H9 (cell line): ENCODE measurements at regions not wholly inside any gene's neighbourhood (a gene's known extent, or its start where the extent isn't known, plus 50 kb on each side); places are given as distances from the start of the nearest gene placed in this dataset.

ENCODE experiments used
- DNase-seq: peaks from one replicate; pipeline ENCODE4 v3.0.0-alpha.2; 2017
- H2AFZ ChIP-seq: one replicate; pipeline ENCODE4 v1.6.1; 2013; ENCODE audit warnings: mild to moderate bottlenecking, low read length, control low read depth, moderate library complexity
- H2AK5ac ChIP-seq: 2 replicates; pipeline ENCODE4 v1.6.1; 2013; ENCODE audit warnings: low read length, control low read depth, mixed read lengths; ENCODE audit not compliant: insufficient read length
- H2BK120ac ChIP-seq: one replicate; pipeline ENCODE4 v1.6.1; 2013; ENCODE audit warnings: low read depth, mild to moderate bottlenecking, low read length, control low read depth, inconsistent platforms; ENCODE audit not compliant: poor library complexity, severe bottlenecking
- H2BK12ac ChIP-seq: 2 replicates; pipeline ENCODE4 v1.6.1; 2013; ENCODE audit warnings: low read length, control low read depth, mixed read lengths, low read depth; ENCODE audit not compliant: insufficient read length
- H2BK15ac ChIP-seq: 2 replicates; pipeline ENCODE4 v1.6.1; 2013; ENCODE audit warnings: low read depth, low read length, control low read depth
- H2BK20ac ChIP-seq: one replicate; pipeline ENCODE4 v1.6.1; 2013; ENCODE audit warnings: low read depth, mild to moderate bottlenecking, low read length, control low read depth, inconsistent platforms; ENCODE audit not compliant: poor library complexity, severe bottlenecking
- H2BK5ac ChIP-seq: 2 replicates; pipeline ENCODE4 v1.6.1; 2013; ENCODE audit warnings: low read length, control low read depth, mixed read lengths; ENCODE audit not compliant: insufficient read length
- H3K14ac ChIP-seq: 2 replicates; pipeline ENCODE4 v1.6.1; 2013; ENCODE audit warnings: low read length, control low read depth; ENCODE audit not compliant: insufficient read depth
- H3K18ac ChIP-seq: 2 replicates; pipeline ENCODE4 v1.6.1; 2013; ENCODE audit warnings: low read depth, mild to moderate bottlenecking, mixed read lengths, low read length, control low read depth; ENCODE audit not compliant: insufficient read length
- H3K23ac ChIP-seq: 2 replicates; pipeline ENCODE4 v1.6.1; 2013; ENCODE audit warnings: low read length, control low read depth, mixed read lengths, low read depth; ENCODE audit not compliant: insufficient read length
- H3K23me2 ChIP-seq: 2 replicates; pipeline ENCODE4 v1.6.1; 2013; ENCODE audit warnings: low read depth, mild to moderate bottlenecking, mixed read lengths, low read length, control low read depth; ENCODE audit not compliant: insufficient read length, poor library complexity, severe bottlenecking
- H3K27ac ChIP-seq: 2 replicates; pipeline ENCODE4 v1.5.1; 2013; ENCODE audit warnings: low read length, control low read depth, mixed read lengths, low read depth; ENCODE audit not compliant: insufficient read length
- H3K27me3 ChIP-seq: 2 replicates; pipeline ENCODE4 v1.6.1; 2013; ENCODE audit warnings: low read length, control low read depth, inconsistent platforms; ENCODE audit not compliant: insufficient read depth
- H3K4ac ChIP-seq: 2 replicates; pipeline ENCODE4 v1.6.1; 2013; ENCODE audit warnings: low read depth, mild to moderate bottlenecking, control low read depth, inconsistent platforms, low read length, moderate library complexity
- H3K4me1 ChIP-seq: 2 replicates; pipeline ENCODE4 v1.6.1; 2013; ENCODE audit warnings: low read length, control low read depth, inconsistent platforms; ENCODE audit not compliant: insufficient read depth
- H3K4me2 ChIP-seq: 2 replicates; pipeline ENCODE4 v1.6.1; 2013; ENCODE audit warnings: low read length, control low read depth, mixed read lengths; ENCODE audit not compliant: insufficient read length, insufficient read depth
- H3K56ac ChIP-seq: 2 replicates; pipeline ENCODE4 v1.6.1; 2013; ENCODE audit warnings: low read depth, mild to moderate bottlenecking, mixed read lengths, low read length, control low read depth; ENCODE audit not compliant: insufficient read length
- H3K79me1 ChIP-seq: 2 replicates; pipeline ENCODE4 v1.6.1; 2013; ENCODE audit warnings: low read depth, mild to moderate bottlenecking, moderate library complexity, low read length, control low read depth, inconsistent platforms; ENCODE audit not compliant: insufficient read depth, poor library complexity, severe bottlenecking
- H3K79me2 ChIP-seq: 2 replicates; pipeline ENCODE4 v1.6.1; 2013; ENCODE audit warnings: low read length, control low read depth, inconsistent platforms; ENCODE audit not compliant: insufficient read depth
- H3K9ac ChIP-seq: 2 replicates; pipeline ENCODE4 v1.6.1; 2013; ENCODE audit warnings: low read length, control low read depth, mixed read lengths; ENCODE audit not compliant: insufficient read length; ENCODE audit errors: extremely low read depth
- H3K9me3 ChIP-seq: one replicate; pipeline ENCODE4 v1.6.1; 2013; ENCODE audit warnings: low read depth, low read length, inconsistent platforms; ENCODE audit not compliant: control insufficient read depth
- H3T11ph ChIP-seq: one replicate; pipeline ENCODE4 v1.6.1; 2013; ENCODE audit warnings: mild to moderate bottlenecking, low read length, control low read depth, inconsistent platforms
- H4K20me1 ChIP-seq: one replicate; pipeline ENCODE4 v1.6.1; 2013; ENCODE audit not compliant: control insufficient read depth, insufficient read length, insufficient read depth
- H4K5ac ChIP-seq: 2 replicates; pipeline ENCODE4 v1.6.1; 2013; ENCODE audit warnings: low read depth, mild to moderate bottlenecking, mixed read lengths, low read length, control low read depth; ENCODE audit not compliant: insufficient read length
- H4K8ac ChIP-seq: replicated peaks from 2 replicates; pipeline ENCODE4 v1.6.1; 2013; ENCODE audit warnings: low read length, control low read depth, mixed read lengths, low read depth; ENCODE audit not compliant: insufficient read length
- H4K91ac ChIP-seq: 2 replicates; pipeline ENCODE4 v1.6.1; 2013; ENCODE audit warnings: low read depth, mild to moderate bottlenecking, moderate library complexity, mixed read lengths, low read length, control low read depth; ENCODE audit not compliant: insufficient read length
- H3K27ac Mint-ChIP-seq, 3 experiments: 2 replicates in 2 of 3; 3 replicates in 1 of 3; pipeline ENCODE4 v1.8.0; 2020 to 2021; ENCODE audit warnings: mixed read lengths in 3 of 3, mild to moderate bottlenecking in 1 of 3, moderate library complexity in 1 of 3
- H3K27me3 Mint-ChIP-seq: 2 replicates; pipeline ENCODE4 v1.8.0; 2021; ENCODE audit warnings: low read depth, mild to moderate bottlenecking, moderate library complexity, mixed read lengths
- H3K36me3 Mint-ChIP-seq, 3 experiments: 2 replicates in 2 of 3; 3 replicates in 1 of 3; pipeline ENCODE4 v1.8.0; 2020 to 2021; ENCODE audit warnings: low read depth in 3 of 3, mixed read lengths in 3 of 3; ENCODE audit not compliant: insufficient read depth in 1 of 3
- H3K4me1 Mint-ChIP-seq, 2 experiments: 2 replicates each; pipeline ENCODE4 v1.8.0; 2020; ENCODE audit warnings: mixed read lengths in 2 of 2
- H3K4me3 Mint-ChIP-seq, 2 experiments: 2 replicates in 1 of 2; 3 replicates in 1 of 2; pipeline ENCODE4 v1.8.0; 2020 to 2021; ENCODE audit warnings: mild to moderate bottlenecking in 2 of 2, mixed read lengths in 2 of 2, moderate library complexity in 1 of 2
- H3K9me3 Mint-ChIP-seq, 2 experiments: 2 replicates in 1 of 2; 3 replicates in 1 of 2; pipeline ENCODE4 v1.8.0; 2020; ENCODE audit warnings: mild to moderate bottlenecking in 2 of 2, mixed read lengths in 2 of 2, moderate library complexity in 1 of 2
- WGBS: extraction: QIAGEN DNeasy Blood & Tissue Kit; methylation state at CpG from one replicate; pipeline ENCODE4 v1.1.7; 2013; ENCODE audit warnings: missing lambda C conversion rate, low lambda C conversion rate, mixed read lengths; ENCODE audit not compliant: insufficient read length; ENCODE audit errors: extremely low coverage; 5-methylcytosine and 5-hydroxymethylcytosine counted together
- TF ChIP-seq, protein P1 (sequence below): fragments of 200-600 bp; sonication (generic); conservative IDR thresholded peaks from 3 replicates; pipeline ENCODE4 v1.8.0; 2021; ENCODE audit warnings: antibody characterized with exemption, mild to moderate bottlenecking

DNA sequence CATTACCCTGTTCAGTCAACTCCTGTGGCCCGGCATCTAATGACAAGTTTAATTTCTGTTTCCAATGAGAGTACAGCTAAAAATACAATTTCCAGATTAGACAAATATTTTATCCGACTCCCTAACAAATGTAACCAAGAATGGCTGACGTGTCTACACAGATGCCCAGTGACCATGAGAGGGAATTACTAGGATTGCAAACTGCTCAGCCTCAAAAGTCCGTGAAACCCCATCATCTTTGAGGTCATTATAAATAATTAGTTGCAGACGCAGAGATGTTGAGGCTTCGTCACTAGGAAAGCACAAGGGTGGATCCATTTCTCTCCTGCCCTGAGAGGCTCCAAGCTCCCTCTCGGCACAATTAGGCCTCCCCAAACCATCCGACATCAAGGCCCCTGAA is 104.1 kb upstream of the ZNF507 start:
- no peak overlapping the region for H2BK15ac ChIP-seq
- no peak overlapping the region for H3K4me2 ChIP-seq
- no peaks in the 10 kb centered on the region for H3K23me2 ChIP-seq
- no peak overlapping the region for H3K9ac ChIP-seq
- H3K18ac ChIP-seq = no peak overlapping the region
- no peaks in the 10 kb centered on the region for H3K27me3 ChIP-seq
- no peak overlapping the region for H2BK20ac ChIP-seq
- no peaks in the 10 kb centered on the region for H3K36me3 Mint-ChIP-seq
- H3K27ac Mint-ChIP-seq = no peak overlapping the region
- H3K79me1 ChIP-seq = no peaks in the 10 kb centered on the region
- DNase-seq = no peak
- no peaks in the 10 kb centered on the region for H3K79me2 ChIP-seq
- no peaks in the 10 kb centered on the region for H3K4me1 ChIP-seq
- peaks cover 5% of the 10 kb centered on the region for H3K27me3 Mint-ChIP-seq
- no peak overlapping the region for H4K5ac ChIP-seq
- no peak overlapping the region for H3K4ac ChIP-seq
- H4K20me1 ChIP-seq = no peaks in the 10 kb centered on the region
- no peak overlapping the region for H2AFZ ChIP-seq
- H3K14ac ChIP-seq = no peak overlapping the region
- no peak overlapping the region for H2BK120ac ChIP-seq
- H3K27ac ChIP-seq = no peak overlapping the region
- no peak overlapping the region for H3K56ac ChIP-seq
- no peak overlapping the region for H4K8ac ChIP-seq
- H2BK5ac ChIP-seq = no peak overlapping the region
- H3K23ac ChIP-seq = no peak overlapping the region
- H3K9me3 Mint-ChIP-seq = no peaks in the 10 kb centered on the region
- no peak overlapping the region for H3K4me3 Mint-ChIP-seq
- H2AK5ac ChIP-seq = no peak overlapping the region
- no peak overlapping the region for H4K91ac ChIP-seq
- no peak overlapping the region for H2BK12ac ChIP-seq
- no peak overlapping the region for H3T11ph ChIP-seq
- TF ChIP-seq, protein P1, sequence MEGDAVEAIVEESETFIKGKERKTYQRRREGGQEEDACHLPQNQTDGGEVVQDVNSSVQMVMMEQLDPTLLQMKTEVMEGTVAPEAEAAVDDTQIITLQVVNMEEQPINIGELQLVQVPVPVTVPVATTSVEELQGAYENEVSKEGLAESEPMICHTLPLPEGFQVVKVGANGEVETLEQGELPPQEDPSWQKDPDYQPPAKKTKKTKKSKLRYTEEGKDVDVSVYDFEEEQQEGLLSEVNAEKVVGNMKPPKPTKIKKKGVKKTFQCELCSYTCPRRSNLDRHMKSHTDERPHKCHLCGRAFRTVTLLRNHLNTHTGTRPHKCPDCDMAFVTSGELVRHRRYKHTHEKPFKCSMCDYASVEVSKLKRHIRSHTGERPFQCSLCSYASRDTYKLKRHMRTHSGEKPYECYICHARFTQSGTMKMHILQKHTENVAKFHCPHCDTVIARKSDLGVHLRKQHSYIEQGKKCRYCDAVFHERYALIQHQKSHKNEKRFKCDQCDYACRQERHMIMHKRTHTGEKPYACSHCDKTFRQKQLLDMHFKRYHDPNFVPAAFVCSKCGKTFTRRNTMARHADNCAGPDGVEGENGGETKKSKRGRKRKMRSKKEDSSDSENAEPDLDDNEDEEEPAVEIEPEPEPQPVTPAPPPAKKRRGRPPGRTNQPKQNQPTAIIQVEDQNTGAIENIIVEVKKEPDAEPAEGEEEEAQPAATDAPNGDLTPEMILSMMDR = no peak
- H3K4me1 Mint-ChIP-seq = no peaks in the 10 kb centered on the region
- WGBS = no CpG with 5 or more reads among the region's 8 CpGs
- H3K9me3 ChIP-seq = no peaks in the 10 kb centered on the region
